ENCODE measurements at regions not wholly inside any gene's neighbourhood (a gene's known extent, or its start where the extent isn't known, plus 50 kb on each side); places are given as distances from the start of the nearest gene placed in this dataset.

GRCh38 chr13:76812206-76812897 is 73.9 kb downstream of the KCTD12 start:
- TF ChIP-seq CTCF (IDR thresholded peaks at IDR 0.05; ENCODE audit: low read depth, low read length) (no peak), EZH2phosphoT487 (IDR thresholded peaks at IDR 0.05; ENCODE audit: low read depth) (no peak)
